PC-9 (cell line): ENCODE measurements at regions not wholly inside any gene's neighbourhood (a gene's known extent, or its start where the extent isn't known, plus 50 kb on each side); places are given as distances from the start of the nearest gene placed in this dataset.

Source experiments
- BruUV-seq: library from RNA; stranded (reverse); fragments of 400-500 nt; replicated peaks from 2 replicates; lab custom pipeline; 2021; lab: Mats Ljungman, UMichigan
- CTCF ChIA-PET: fragments of 300-600 bp; sonication (Branson Sonifier 250); formaldehyde crosslinking; loops from one replicate; lab custom pipeline; 2022; ENCODE audit warnings: antibody characterized with exemption; lab: Charles Lee
- POLR2A ChIA-PET: fragments of 300-600 bp; sonication (Branson Sonifier 250); formaldehyde crosslinking; loops from one replicate; lab custom pipeline; 2022; ENCODE audit warnings: antibody characterized with exemption; ENCODE audit not compliant: unreplicated experiment; lab: Charles Lee
- DNase-seq, 2 experiments: peaks; one replicate each; pipeline versions ENCODE4 v3.0.0 to v3.0.0-alpha.2; 2015 to 2022; ENCODE audit warnings: mixed read lengths in 1 of 2
- H2AFZ ChIP-seq: fragments of 200-600 bp; sonication (generic); 2 replicates; pipeline ENCODE4 v1.8.1; 2017; ENCODE audit warnings: antibody characterized with exemption
- H3F3A ChIP-seq: fragments of 200-600 bp; sonication (generic); 2 replicates; pipeline ENCODE4 v1.8.1; 2017; ENCODE audit warnings: antibody characterized with exemption, mild to moderate bottlenecking, low read depth; ENCODE audit not compliant: insufficient read depth
- H3K27ac ChIP-seq: fragments of 200-600 bp; sonication (generic); 2 replicates; pipeline ENCODE4 v1.6.1; 2016; ENCODE audit warnings: mixed run types
- H3K27me3 ChIP-seq: fragments of 200-600 bp; sonication (generic); 2 replicates; pipeline ENCODE4 v1.6.1; 2016; ENCODE audit warnings: low read depth, mixed run types; ENCODE audit not compliant: insufficient read depth
- H3K36me3 ChIP-seq: fragments of 200-600 bp; sonication (generic); 2 replicates; pipeline ENCODE4 v1.6.1; 2016; ENCODE audit warnings: low read depth, mixed run types
- H3K4me1 ChIP-seq: fragments of 200-600 bp; sonication (generic); replicated peaks from 2 replicates; pipeline ENCODE4 v1.6.1; 2016; ENCODE audit warnings: mixed run types; ENCODE audit not compliant: insufficient read depth
- H3K4me2 ChIP-seq: fragments of 200-600 bp; sonication (generic); 2 replicates; pipeline ENCODE4 v1.6.1; 2017; ENCODE audit warnings: mixed run types
- H3K4me3 ChIP-seq: fragments of 200-600 bp; sonication (generic); 2 replicates; pipeline ENCODE4 v1.6.1; 2016; ENCODE audit warnings: mixed run types
- H3K79me2 ChIP-seq: fragments of 200-600 bp; sonication (generic); 2 replicates; pipeline ENCODE4 v1.6.1; 2017; ENCODE audit warnings: low read depth, mixed run types
- H3K9me2 ChIP-seq: fragments of 200-600 bp; sonication (generic); 2 replicates; pipeline ENCODE4 v1.8.1; 2017; ENCODE audit warnings: mild to moderate bottlenecking; ENCODE audit not compliant: insufficient read depth
- H3K9me3 ChIP-seq: fragments of 200-600 bp; sonication (generic); 2 replicates; pipeline ENCODE4 v1.8.1; 2016; ENCODE audit warnings: low read depth; ENCODE audit not compliant: insufficient read depth
- H4K20me1 ChIP-seq: fragments of 200-600 bp; sonication (generic); 2 replicates; pipeline ENCODE4 v1.8.1; 2017; ENCODE audit not compliant: insufficient read depth
- CTCF ChIP-seq: fragments of 200-600 bp; sonication (generic); conservative IDR thresholded peaks from 2 replicates; pipeline ENCODE4 v1.6.1; 2017; ENCODE audit warnings: mixed run types, antibody characterized with exemption, mild to moderate bottlenecking, moderate library complexity
- EZH2 ChIP-seq: fragments of 200-600 bp; sonication (generic); IDR thresholded peaks from 2 replicates; pipeline ENCODE4 v1.8.0; 2017; ENCODE audit warnings: antibody characterized with exemption, low read depth
- intact Hi-C: fragments of 100-400 bp; cut with micrococcal nuclease; formaldehyde crosslinking; loops from one replicate; pipeline ENCODE4 v1.10.0; 2022; ENCODE audit not compliant: unreplicated experiment

- ChIA-PET CTCF (no interaction called here), POLR2A (no interaction called here)
- Histone ChIP-seq H3K36me3 (no peaks in the 10 kb centered on the region), H3K9me2 (no peaks in the 10 kb centered on the region), H3K27ac (no peak overlapping the region), H3K27me3 (no peaks in the 10 kb centered on the region), H3K9me3 (no peaks in the 10 kb centered on the region), H2AFZ (peak overlapping the region; percentile 43; the same call in 1 of the 2 replicates), H4K20me1 (no peaks in the 10 kb centered on the region), H3K4me1 (peaks cover 12% of the 10 kb centered on the region; the same call in 1 of the 2 replicates), H3K79me2 (no peaks in the 10 kb centered on the region), H3F3A (peaks cover 4% of the 10 kb centered on the region; the same call in 1 of the 2 replicates), H3K4me2 (peak overlapping the region; percentile 57), H3K4me3 (no peak overlapping the region)
- intact Hi-C loops: no loop called here
- no peak for TF ChIP-seq CTCF
- no peak for TF ChIP-seq EZH2
- DNase-seq: peak; percentile 18 to 86
- BruUV-seq: no TSS peak
Observed at GRCh38 chr4:101693842-101694398, 96.6 kb upstream of the BANK1 start.

GRCh38 chr4:101689220-101689619 is 101.3 kb upstream of the BANK1 start:
- H3K79me2 ChIP-seq: no peaks in the 10 kb centered on the region
- no TSS peak for BruUV-seq
- peaks cover under 1% of the 10 kb centered on the region; the same call in 1 of the 2 replicates for H3F3A ChIP-seq
- POLR2A ChIA-PET: no interaction called here
- H2AFZ ChIP-seq: no peak overlapping the region
- intact Hi-C loops: no loop called here
- H3K9me3 ChIP-seq: no peaks in the 10 kb centered on the region
- no peak for DNase-seq
- H4K20me1 ChIP-seq: no peaks in the 10 kb centered on the region
- CTCF ChIA-PET: no interaction called here
- no peak overlapping the region for H3K4me2 ChIP-seq
- no peaks in the 10 kb centered on the region for H3K9me2 ChIP-seq
- H3K27me3 ChIP-seq: no peaks in the 10 kb centered on the region
- TF ChIP-seq EZH2 (no peak), CTCF (no peak)
- H3K4me3 ChIP-seq: no peak overlapping the region
- H3K27ac ChIP-seq: no peak overlapping the region
- H3K4me1 ChIP-seq: peaks cover 8% of the 10 kb centered on the region; the same call in 1 of the 2 replicates
- no peaks in the 10 kb centered on the region for H3K36me3 ChIP-seq

- H3K36me3 ChIP-seq: no peaks in the 10 kb centered on the region
- H3K27me3 ChIP-seq: no peaks in the 10 kb centered on the region
- BruUV-seq: no TSS peak
- TF ChIP-seq CTCF: no peak
- no peak for TF ChIP-seq EZH2
- no peaks in the 10 kb centered on the region for H4K20me1 ChIP-seq
- ChIA-PET POLR2A (no interaction called here), CTCF (no interaction called here)
- intact Hi-C loops: no loop called here
- no peak overlapping the region for H3K4me3 ChIP-seq
- no peak overlapping the region for H3K27ac ChIP-seq
- H3K9me2 ChIP-seq: no peaks in the 10 kb centered on the region
- H3F3A ChIP-seq: no peaks in the 10 kb centered on the region
- H2AFZ ChIP-seq: no peak overlapping the region
- no peak overlapping the region for H3K4me2 ChIP-seq
- H3K9me3 ChIP-seq: no peaks in the 10 kb centered on the region
- H3K4me1 ChIP-seq: no peaks in the 10 kb centered on the region
- no peak for DNase-seq
- no peaks in the 10 kb centered on the region for H3K79me2 ChIP-seq
Observed at GRCh38 chr4:101685126-101685525, 105.4 kb upstream of the BANK1 start.
